H1 (cell line): ENCODE measurements at regions not wholly inside any gene's neighbourhood (a gene's known extent, or its start where the extent isn't known, plus 50 kb on each side); places are given as distances from the start of the nearest gene placed in this dataset.
A peak's percentile ranks its signal among the peaks of the same experiment; 100 is the strongest.

ENCODE experiments used
- CTCF ChIA-PET: fragments of 300-600 bp; sonication (Branson Sonifier 250); formaldehyde crosslinking; loops from one replicate; lab custom pipeline; 2021; ENCODE audit not compliant: partially characterized antibody; lab: Charles Lee
- POLR2A ChIA-PET: fragments of 300-600 bp; sonication (Branson Sonifier 250); formaldehyde crosslinking; loops from one replicate; lab custom pipeline; 2021; ENCODE audit warnings: inconsistent platforms; ENCODE audit not compliant: partially characterized antibody; lab: Charles Lee
- DNase-seq, 2 experiments: peaks; one replicate each; pipeline versions ENCODE4 v3.0.0 to v3.0.0-alpha.2; 2010 to 2022; ENCODE audit warnings: low spot score in 2 of 2, low read depth in 1 of 2, mixed read lengths in 1 of 2
- FAIRE-seq: peaks from 2 replicates; lab custom pipeline; 2011; peaks lifted over from hg19 to GRCh38; lab: Jason Lieb, UNC
- H2AFZ ChIP-seq: 2 replicates; pipeline ENCODE4 v1.8.1; 2012; ENCODE audit warnings: low read length, inconsistent platforms
- H2AK5ac ChIP-seq: 2 replicates; pipeline ENCODE4 v1.6.1; 2013; ENCODE audit warnings: low read depth, low read length
- H2BK120ac ChIP-seq: replicated peaks from 2 replicates; pipeline ENCODE3; 2013; ENCODE audit warnings: low read depth, low read length, inconsistent platforms
- H2BK12ac ChIP-seq: 2 replicates; pipeline ENCODE4 v1.6.1; 2013; ENCODE audit warnings: low read depth, low read length
- H2BK15ac ChIP-seq: 2 replicates; pipeline ENCODE4 v1.6.1; 2013; ENCODE audit warnings: low read length
- H2BK20ac ChIP-seq: 2 replicates; pipeline ENCODE4 v1.6.1; 2013; ENCODE audit warnings: low read length
- H2BK5ac ChIP-seq: 2 replicates; pipeline ENCODE4 v1.6.1; 2013; ENCODE audit warnings: low read depth, low read length
- H3K14ac ChIP-seq: 2 replicates; pipeline ENCODE4 v1.6.1; 2013; ENCODE audit warnings: inconsistent platforms; ENCODE audit not compliant: insufficient read length
- H3K18ac ChIP-seq: 2 replicates; pipeline ENCODE4 v1.6.1; 2013; ENCODE audit warnings: low read length; ENCODE audit errors: extremely low read depth
- H3K23ac ChIP-seq: 2 replicates; pipeline ENCODE4 v1.6.1; 2013; ENCODE audit warnings: inconsistent platforms; ENCODE audit not compliant: insufficient read length
- H3K23me2 ChIP-seq: 2 replicates; pipeline ENCODE4 v1.6.1; 2013; ENCODE audit warnings: low read depth, low read length
- H3K27ac ChIP-seq: 2 replicates; pipeline ENCODE4 v1.6.1; 2011; ENCODE audit warnings: low read depth, low read length, inconsistent platforms
- H3K27me3 ChIP-seq, 4 experiments: replicated peaks in 1 of 4; 1 replicate in 1 of 4; 2 replicates in 3 of 4; pipeline versions ENCODE4 v1.6.1 to v1.8.1; 2011 to 2013; ENCODE audit warnings: low read length in 3 of 4, mild to moderate bottlenecking in 3 of 4, inconsistent platforms in 2 of 4, mixed read lengths in 2 of 4, moderate library complexity in 1 of 4; ENCODE audit not compliant: control insufficient read depth in 3 of 4, insufficient read depth in 3 of 4; ENCODE audit errors: extremely low read depth in 1 of 4
- H3K36me3 ChIP-seq, 4 experiments: 2 replicates each; pipeline versions ENCODE4 v1.6.1 to v1.8.1; 2011 to 2013; ENCODE audit warnings: mild to moderate bottlenecking in 4 of 4, low read length in 3 of 4, moderate library complexity in 2 of 4, control low read depth in 1 of 4, inconsistent platforms in 1 of 4; ENCODE audit not compliant: insufficient read depth in 4 of 4, control insufficient read depth in 2 of 4
- H3K4ac ChIP-seq: replicated peaks from 2 replicates; pipeline ENCODE3; 2013; ENCODE audit warnings: low read length, low read depth, mixed read lengths, inconsistent platforms; ENCODE audit not compliant: insufficient read length
- H3K4me1 ChIP-seq, 4 experiments: replicated peaks in 1 of 4; 1 replicate in 1 of 4; 2 replicates in 3 of 4; pipeline versions ENCODE4 v1.6.1 to v1.8.1; 2011 to 2013; ENCODE audit warnings: low read length in 3 of 4, inconsistent platforms in 2 of 4, mixed read lengths in 1 of 4; ENCODE audit not compliant: insufficient read depth in 4 of 4, control insufficient read depth in 3 of 4
- H3K4me2 ChIP-seq, 2 experiments: 2 replicates each; pipeline versions ENCODE4 v1.6.1 to v1.8.1; 2011 to 2013; ENCODE audit warnings: low read depth in 2 of 2, low read length in 2 of 2, control low read depth in 1 of 2, inconsistent platforms in 1 of 2, mild to moderate bottlenecking in 1 of 2; ENCODE audit not compliant: insufficient read depth in 1 of 2
- H3K4me3 ChIP-seq, 4 experiments: fragments of 200-600, 300-600 bp in 1 of 4; sonication (generic), shearing (Covaris generic), sonication (Bioruptor Twin) in 1 of 4; 2 replicates each; pipeline versions ENCODE4 v1.5.1 to v1.8.1; 2011 to 2016; ENCODE audit warnings: low read length in 4 of 4, low read depth in 3 of 4, control low read depth in 2 of 4, inconsistent platforms in 2 of 4, mild to moderate bottlenecking in 2 of 4, mixed read lengths in 1 of 4, moderate library complexity in 1 of 4; ENCODE audit not compliant: insufficient read depth in 2 of 4; ENCODE audit errors: extremely low read depth in 1 of 4
- H3K56ac ChIP-seq: replicated peaks from 2 replicates; pipeline ENCODE3; 2013; ENCODE audit warnings: low read depth, mild to moderate bottlenecking, mixed read lengths, low read length, inconsistent platforms; ENCODE audit not compliant: insufficient read length
- H3K79me1 ChIP-seq: 2 replicates; pipeline ENCODE4 v1.6.1; 2013; ENCODE audit warnings: low read depth, low read length, control low read depth
- H3K79me2 ChIP-seq, 2 experiments: 2 replicates each; pipeline versions ENCODE4 v1.6.1 to v1.8.1; 2012 to 2013; ENCODE audit warnings: low read length in 2 of 2, mild to moderate bottlenecking in 2 of 2, inconsistent platforms in 1 of 2; ENCODE audit not compliant: insufficient read depth in 2 of 2, control insufficient read depth in 1 of 2
- H3K9ac ChIP-seq, 4 experiments: replicated peaks in 1 of 4; 1 replicate in 1 of 4; 2 replicates in 3 of 4; pipeline versions ENCODE4 v1.6.1 to v1.8.1; 2011 to 2013; ENCODE audit warnings: low read depth in 3 of 4, low read length in 3 of 4, control low read depth in 2 of 4, mild to moderate bottlenecking in 2 of 4, moderate library complexity in 2 of 4, inconsistent platforms in 1 of 4; ENCODE audit errors: extremely low read depth in 1 of 4
- H3K9me3 ChIP-seq, 2 experiments: 2 replicates each; pipeline versions ENCODE4 v1.6.1 to v1.8.1; 2012 to 2013; ENCODE audit warnings: mild to moderate bottlenecking in 2 of 2, moderate library complexity in 2 of 2, control low read depth in 1 of 2, inconsistent platforms in 1 of 2, low read depth in 1 of 2, low read length in 1 of 2, mixed read lengths in 1 of 2; ENCODE audit not compliant: insufficient read depth in 2 of 2
- H4K20me1 ChIP-seq, 2 experiments: replicated peaks in 1 of 2; 2 replicates each; pipeline versions ENCODE3 to v1.8.1; 2011 to 2013; ENCODE audit warnings: inconsistent platforms in 2 of 2, low read length in 2 of 2, mild to moderate bottlenecking in 1 of 2; ENCODE audit not compliant: insufficient read depth in 2 of 2, control insufficient read depth in 1 of 2
- H4K5ac ChIP-seq: 2 replicates; pipeline ENCODE4 v1.6.1; 2013; ENCODE audit warnings: low read length, low read depth, mixed read lengths, inconsistent platforms; ENCODE audit not compliant: insufficient read length
- H4K8ac ChIP-seq: 2 replicates; pipeline ENCODE4 v1.8.0; 2013; ENCODE audit warnings: mild to moderate bottlenecking, moderate library complexity, low read length, inconsistent platforms; ENCODE audit not compliant: insufficient read depth; ENCODE audit errors: extremely low read depth
- H4K91ac ChIP-seq: replicated peaks from 2 replicates; pipeline ENCODE3; 2013; ENCODE audit warnings: low read length, mixed read lengths, inconsistent platforms; ENCODE audit not compliant: insufficient read length
- CHD1 ChIP-seq: IDR thresholded peaks from 2 replicates; pipeline ENCODE4 v1.6.1; 2012; ENCODE audit warnings: low read depth, low read length, improper control_type of control experiment
- CTCF ChIP-seq, 3 experiments: IDR thresholded peaks; 1 replicate in 2 of 3; 2 replicates in 1 of 3; pipeline versions ENCODE4 v1.5.1 to v1.6.1; 2011; ENCODE audit warnings: low read length in 3 of 3, mild to moderate bottlenecking in 3 of 3, inconsistent platforms in 2 of 3, low read depth in 1 of 3, moderate library complexity in 1 of 3; ENCODE audit not compliant: insufficient read depth in 1 of 3; ENCODE audit errors: control extremely low read depth in 1 of 3
- KDM4A ChIP-seq: IDR thresholded peaks from one replicate; pipeline ENCODE4 v1.7.1; 2012; ENCODE audit warnings: low read depth, mild to moderate bottlenecking, moderate library complexity, low read length, inconsistent platforms; ENCODE audit not compliant: severe bottlenecking
- MAFK ChIP-seq: IDR thresholded peaks from 2 replicates; pipeline ENCODE4 v1.6.1; 2012; ENCODE audit warnings: low read depth, mild to moderate bottlenecking, improper control_type of control experiment, low read length
- WGBS, 2 experiments: shearing (Covaris generic) in 1 of 2; methylation state at CpG; one replicate each; pipeline versions ENCODE4 v1.1.6 to v1.1.7; 2013 to 2015; ENCODE audit warnings: low lambda C conversion rate in 2 of 2, mixed read lengths in 2 of 2, inconsistent platforms in 1 of 2, low coverage in 1 of 2, missing lambda C conversion rate in 1 of 2; ENCODE audit not compliant: insufficient replicate concordance in 2 of 2, insufficient coverage in 1 of 2, insufficient read length in 1 of 2; ENCODE audit errors: extremely low coverage in 1 of 2, missing lambda C conversion rate in 1 of 2; 5-methylcytosine and 5-hydroxymethylcytosine counted together

DNA sequence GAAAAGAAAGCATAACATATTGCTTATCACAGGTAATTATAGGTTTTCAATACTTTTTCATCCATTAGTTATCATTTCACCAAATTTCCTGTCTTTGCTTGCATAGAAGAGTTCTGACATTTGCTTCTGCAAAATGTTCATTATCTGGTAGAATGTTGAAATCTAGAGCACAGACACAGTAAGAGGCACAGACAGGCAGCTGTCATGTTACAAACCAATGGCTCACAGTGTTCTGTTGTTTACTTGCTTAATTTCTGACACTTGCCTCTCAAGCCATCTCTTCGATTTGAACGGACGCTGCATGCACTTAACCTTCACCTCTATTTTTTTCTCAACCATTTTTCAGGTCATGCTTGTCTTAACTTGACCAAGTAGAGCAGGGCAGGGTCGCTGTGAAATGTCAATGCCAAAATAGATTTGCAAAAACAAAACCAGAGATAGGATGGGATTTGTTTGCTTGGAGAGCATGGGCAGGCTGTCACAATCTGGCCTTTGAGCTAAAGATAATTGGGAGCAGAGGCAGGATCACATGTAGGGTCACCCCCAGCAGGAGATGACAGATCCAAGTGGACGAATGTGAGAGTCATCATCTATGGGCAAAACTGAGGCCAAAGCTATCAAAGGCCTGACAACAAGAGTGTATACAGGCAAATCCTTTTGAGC is 292.3 kb downstream of the SMARCA1 start:
- Histone ChIP-seq H3K27me3 (no peaks in the 10 kb centered on the region), H3K4me2 (no peak overlapping the region), H3K56ac (no peak overlapping the region), H4K91ac (no peak overlapping the region), H2BK5ac (no peak overlapping the region), H3K4ac (no peak overlapping the region), H3K4me3 (no peak overlapping the region), H3K23ac (no peak overlapping the region), H3K23me2 (no peaks in the 10 kb centered on the region), H3K18ac (no peak overlapping the region), H3K36me3 (no peaks in the 10 kb centered on the region), H2BK20ac (no peak overlapping the region), H3K9me3 (no peaks in the 10 kb centered on the region), H3K79me2 (no peaks in the 10 kb centered on the region), H4K20me1 (no peaks in the 10 kb centered on the region), H2BK12ac (no peak overlapping the region), H3K14ac (no peak overlapping the region), H3K9ac (no peak overlapping the region), H2BK120ac (no peak overlapping the region), H4K5ac (no peak overlapping the region), H3K27ac (no peak overlapping the region), H3K4me1 (no peaks in the 10 kb centered on the region), H2AK5ac (no peak overlapping the region), H3K79me1 (no peaks in the 10 kb centered on the region), H4K8ac (no peak overlapping the region), H2AFZ (no peak overlapping the region), H2BK15ac (no peak overlapping the region)
- DNase-seq (no peak), FAIRE-seq (peak; percentile 48)
- TF ChIP-seq CTCF (IDR thresholded peaks at IDR 0.05; ENCODE audit: control extremely low read depth in 1 of 3, insufficient read depth in 1 of 3, low read depth in 1 of 3, low read length in 3 of 3) (no peak), KDM4A (no peak), MAFK (no peak), CHD1 (no peak)
- ChIA-PET CTCF (no interaction called here), POLR2A (no interaction called here)
- 84% methylated on average over 5 of the region's 5 CpGs; no CpG with 5 or more reads in 1 of the 2 experiments for WGBS, 2 experiments
